SK-N-SH treated with all-trans-retinoic acid at 6 μM for 48 hours (cell line): ENCODE measurements at regions not wholly inside any gene's neighbourhood (a gene's known extent, or its start where the extent isn't known, plus 50 kb on each side); places are given as distances from the start of the nearest gene placed in this dataset.

Experiments used
- ATAC-seq: fragments of 200-7000 bp; cut with Tn5 transposase; 3 replicates; pipeline ENCODE4 v1.9.1; 2020; ENCODE audit warnings: mild to moderate bottlenecking, moderate library complexity
- ARNTL ChIP-seq: fragments of 450-650 bp; formaldehyde crosslinking; IDR thresholded peaks from 2 replicates; pipeline ENCODE4 v1.5.0; 2020; ENCODE audit warnings: low read depth, mild to moderate bottlenecking, moderate library complexity, borderline replicate concordance
- BACH2 ChIP-seq: fragments of 250-450 bp; sonication (Bioruptor Pico); IDR thresholded peaks from 2 replicates; pipeline ENCODE4 v1.9.0; 2021; ENCODE audit warnings: mild to moderate bottlenecking, borderline replicate concordance
- CREB5 ChIP-seq: fragments of 250-450 bp; sonication (Bioruptor Pico); IDR thresholded peaks from 2 replicates; pipeline ENCODE4 v1.5.1; 2020; ENCODE audit warnings: low read depth, mild to moderate bottlenecking, moderate library complexity
- CSDC2 ChIP-seq: fragments of 250-450 bp; sonication (Bioruptor Pico); IDR thresholded peaks from 2 replicates; pipeline ENCODE4 v1.5.0; 2020; ENCODE audit warnings: mild to moderate bottlenecking, moderate library complexity
- CSRNP3 ChIP-seq: fragments of 250-450 bp; sonication (Bioruptor Pico); IDR thresholded peaks from 2 replicates; pipeline ENCODE4 v1.5.1; 2021; ENCODE audit warnings: mild to moderate bottlenecking, moderate library complexity
- ESRRG ChIP-seq: fragments of 250-450 bp; sonication (Bioruptor Pico); IDR thresholded peaks from 2 replicates; pipeline ENCODE4 v1.6.1; 2021; ENCODE audit warnings: mild to moderate bottlenecking
- GLIS3 ChIP-seq: fragments of 250-450 bp; sonication (Bioruptor Pico); IDR thresholded peaks from 2 replicates; pipeline ENCODE4 v1.5.0; 2020; ENCODE audit warnings: mild to moderate bottlenecking, moderate library complexity
- ISL1 ChIP-seq: fragments of 250-450 bp; sonication (Bioruptor Pico); IDR thresholded peaks from 2 replicates; pipeline ENCODE4 v2.1.2; 2022; ENCODE audit warnings: mild to moderate bottlenecking, moderate library complexity
- OSR1 ChIP-seq: fragments of 250-450 bp; sonication (Bioruptor Pico); IDR thresholded peaks from 2 replicates; pipeline ENCODE4 v1.8.0; 2022; ENCODE audit warnings: moderate library complexity, mild to moderate bottlenecking, inconsistent platforms
- PATZ1 ChIP-seq: fragments of 250-450 bp; sonication (Bioruptor Pico); IDR thresholded peaks from 2 replicates; pipeline ENCODE4 v1.8.0; 2020; ENCODE audit warnings: mild to moderate bottlenecking, moderate library complexity, borderline replicate concordance
- SNAI2 ChIP-seq: fragments of 250-450 bp; sonication (Bioruptor Pico); IDR thresholded peaks from 2 replicates; pipeline ENCODE4 v1.5.0; 2020; ENCODE audit warnings: mild to moderate bottlenecking, moderate library complexity
- TCF4 ChIP-seq: fragments of 250-450 bp; sonication (Bioruptor Pico); IDR thresholded peaks from 2 replicates; pipeline ENCODE4 v1.8.0; 2021; ENCODE audit warnings: mild to moderate bottlenecking, moderate library complexity, borderline replicate concordance
- ZFP3 ChIP-seq: fragments of 250-450 bp; sonication (Bioruptor Pico); IDR thresholded peaks from 2 replicates; pipeline ENCODE4 v1.5.0; 2020; ENCODE audit warnings: mild to moderate bottlenecking, moderate library complexity
- ZFP30 ChIP-seq: fragments of 450-650 bp; formaldehyde crosslinking; IDR thresholded peaks from 2 replicates; pipeline ENCODE4 v1.5.0; 2022; ENCODE audit warnings: mild to moderate bottlenecking, moderate library complexity
- ZNF565 ChIP-seq: fragments of 450-650 bp; formaldehyde crosslinking; conservative IDR thresholded peaks from 2 replicates; pipeline ENCODE4 v1.5.0; 2020; ENCODE audit warnings: low read depth, mild to moderate bottlenecking, moderate library complexity
- ZNF70 ChIP-seq: fragments of 450-650 bp; formaldehyde crosslinking; IDR thresholded peaks from 2 replicates; pipeline ENCODE4 v1.5.0; 2020; ENCODE audit warnings: mild to moderate bottlenecking, moderate library complexity
- ZNF8 ChIP-seq: fragments of 450-650 bp; formaldehyde crosslinking; IDR thresholded peaks from 2 replicates; pipeline ENCODE4 v1.5.0; 2020; ENCODE audit warnings: mild to moderate bottlenecking, moderate library complexity
- TF ChIP-seq, protein P1 (sequence below): fragments of 250-450 bp; sonication (Bioruptor Pico); IDR thresholded peaks from 2 replicates; pipeline ENCODE4 v1.8.0; 2021; ENCODE audit warnings: low read depth, mild to moderate bottlenecking, moderate library complexity, borderline replicate concordance
- TF ChIP-seq, protein P2 (sequence below): fragments of 250-450 bp; sonication (Bioruptor Pico); IDR thresholded peaks from 2 replicates; pipeline ENCODE4 v1.5.0; 2020; ENCODE audit warnings: mild to moderate bottlenecking, moderate library complexity

DNA sequence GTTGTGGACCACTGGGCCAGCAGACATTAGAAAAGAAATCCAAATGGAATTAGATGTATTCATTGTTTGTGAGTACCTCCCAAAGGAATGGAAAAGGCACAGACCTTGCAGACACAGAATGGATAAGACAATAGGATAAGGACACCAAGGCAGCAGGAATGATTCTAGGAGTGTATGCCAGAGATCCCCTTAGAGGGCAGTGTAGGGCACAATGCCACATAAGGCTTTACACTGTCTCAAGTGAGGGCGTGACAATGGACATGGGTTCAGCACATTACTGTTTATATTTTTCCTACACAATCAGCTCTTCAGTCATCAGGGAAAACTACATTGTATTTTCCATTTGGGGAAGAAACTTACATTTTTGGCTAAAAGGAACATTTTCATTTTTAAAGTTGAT, 250.9 kb downstream of the PTH2R start:
- ATAC-seq = no peak
- TF ChIP-seq ZNF8 (CRISPR knock-in tag) = no peak
- no peak for TF ChIP-seq CSDC2 (CRISPR knock-in tag)
- TF ChIP-seq CREB5 (CRISPR knock-in tag) = no peak
- TF ChIP-seq GLIS3 (CRISPR knock-in tag) = no peak
- no peak for TF ChIP-seq OSR1 (CRISPR knock-in tag)
- no peak for TF ChIP-seq ZNF565 (CRISPR knock-in tag)
- TF ChIP-seq, protein P1, sequence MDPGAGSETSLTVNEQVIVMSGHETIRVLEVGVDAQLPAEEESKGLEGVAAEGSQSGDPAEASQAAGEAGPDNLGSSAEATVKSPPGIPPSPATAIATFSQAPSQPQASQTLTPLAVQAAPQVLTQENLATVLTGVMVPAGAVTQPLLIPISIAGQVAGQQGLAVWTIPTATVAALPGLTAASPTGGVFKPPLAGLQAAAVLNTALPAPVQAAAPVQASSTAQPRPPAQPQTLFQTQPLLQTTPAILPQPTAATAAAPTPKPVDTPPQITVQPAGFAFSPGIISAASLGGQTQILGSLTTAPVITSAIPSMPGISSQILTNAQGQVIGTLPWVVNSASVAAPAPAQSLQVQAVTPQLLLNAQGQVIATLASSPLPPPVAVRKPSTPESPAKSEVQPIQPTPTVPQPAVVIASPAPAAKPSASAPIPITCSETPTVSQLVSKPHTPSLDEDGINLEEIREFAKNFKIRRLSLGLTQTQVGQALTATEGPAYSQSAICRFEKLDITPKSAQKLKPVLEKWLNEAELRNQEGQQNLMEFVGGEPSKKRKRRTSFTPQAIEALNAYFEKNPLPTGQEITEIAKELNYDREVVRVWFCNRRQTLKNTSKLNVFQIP = no peak
- TF ChIP-seq BACH2 (CRISPR knock-in tag) = no peak
- TF ChIP-seq, protein P2, sequence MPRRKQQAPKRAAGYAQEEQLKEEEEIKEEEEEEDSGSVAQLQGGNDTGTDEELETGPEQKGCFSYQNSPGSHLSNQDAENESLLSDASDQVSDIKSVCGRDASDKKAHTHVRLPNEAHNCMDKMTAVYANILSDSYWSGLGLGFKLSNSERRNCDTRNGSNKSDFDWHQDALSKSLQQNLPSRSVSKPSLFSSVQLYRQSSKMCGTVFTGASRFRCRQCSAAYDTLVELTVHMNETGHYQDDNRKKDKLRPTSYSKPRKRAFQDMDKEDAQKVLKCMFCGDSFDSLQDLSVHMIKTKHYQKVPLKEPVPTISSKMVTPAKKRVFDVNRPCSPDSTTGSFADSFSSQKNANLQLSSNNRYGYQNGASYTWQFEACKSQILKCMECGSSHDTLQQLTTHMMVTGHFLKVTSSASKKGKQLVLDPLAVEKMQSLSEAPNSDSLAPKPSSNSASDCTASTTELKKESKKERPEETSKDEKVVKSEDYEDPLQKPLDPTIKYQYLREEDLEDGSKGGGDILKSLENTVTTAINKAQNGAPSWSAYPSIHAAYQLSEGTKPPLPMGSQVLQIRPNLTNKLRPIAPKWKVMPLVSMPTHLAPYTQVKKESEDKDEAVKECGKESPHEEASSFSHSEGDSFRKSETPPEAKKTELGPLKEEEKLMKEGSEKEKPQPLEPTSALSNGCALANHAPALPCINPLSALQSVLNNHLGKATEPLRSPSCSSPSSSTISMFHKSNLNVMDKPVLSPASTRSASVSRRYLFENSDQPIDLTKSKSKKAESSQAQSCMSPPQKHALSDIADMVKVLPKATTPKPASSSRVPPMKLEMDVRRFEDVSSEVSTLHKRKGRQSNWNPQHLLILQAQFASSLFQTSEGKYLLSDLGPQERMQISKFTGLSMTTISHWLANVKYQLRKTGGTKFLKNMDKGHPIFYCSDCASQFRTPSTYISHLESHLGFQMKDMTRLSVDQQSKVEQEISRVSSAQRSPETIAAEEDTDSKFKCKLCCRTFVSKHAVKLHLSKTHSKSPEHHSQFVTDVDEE = no peak
- TF ChIP-seq ARNTL (CRISPR knock-in tag) = no peak
- no peak for TF ChIP-seq ZFP3 (CRISPR knock-in tag)
- TF ChIP-seq ISL1 (CRISPR knock-in tag) = no peak
- no peak for TF ChIP-seq PATZ1 (CRISPR knock-in tag)

GRCh38 chr2:208669394-208669793, 262.8 kb downstream of the PTH2R start:
- no peak for ATAC-seq
- TF ChIP-seq ESRRG = no peak
- TF ChIP-seq CSRNP3 (CRISPR knock-in tag) = no peak
- no peak for TF ChIP-seq CREB5 (CRISPR knock-in tag)
- TF ChIP-seq GLIS3 (CRISPR knock-in tag) = no peak
- TF ChIP-seq, protein P2 = no peak

- ATAC-seq = no peak
- TF ChIP-seq SNAI2 (peak; percentile 39; the same call in 1 of the 2 replicates), OSR1 (CRISPR knock-in tag) (no peak), ZNF70 (CRISPR knock-in tag) (peak; percentile 47; the same call in 1 of the 2 replicates), CSRNP3 (CRISPR knock-in tag) (peak; percentile 82; the same call in 1 of the 2 replicates), ISL1 (CRISPR knock-in tag) (peak; percentile 80), ZNF8 (CRISPR knock-in tag) (peak; percentile 41; the same call in 1 of the 2 replicates), TCF4 (peak; percentile 88), ZFP30 (CRISPR knock-in tag) (no peak)
- TF ChIP-seq, protein P2 = peak; percentile 77; the same call in 1 of the 2 replicates
These were observed 264.7 kb downstream of the PTH2R start for GRCh38 chr2:208671284-208671683.
